Osteoblast (primary cell): ENCODE measurements at regions not wholly inside any gene's neighbourhood (a gene's known extent, or its start where the extent isn't known, plus 50 kb on each side); places are given as distances from the start of the nearest gene placed in this dataset.
A peak's percentile ranks its signal among the peaks of the same experiment; 100 is the strongest.

Source experiments
- DNase-seq: peaks from one replicate; pipeline ENCODE4 v3.0.0; 2011; ENCODE audit warnings: low spot score, mixed read lengths; ENCODE audit not compliant: insufficient read length; ENCODE audit errors: missing footprints
- H2AFZ ChIP-seq: 2 replicates; pipeline ENCODE4 v1.6.0; 2011; ENCODE audit warnings: mild to moderate bottlenecking, low read length
- H3K27ac ChIP-seq: 2 replicates; pipeline ENCODE4 v1.5.1; 2011; ENCODE audit warnings: mild to moderate bottlenecking, low read depth, low read length, moderate library complexity
- H3K27me3 ChIP-seq: 2 replicates; pipeline ENCODE4 v1.6.0; 2012; ENCODE audit warnings: mild to moderate bottlenecking, control low read depth, inconsistent platforms, low read length, moderate library complexity; ENCODE audit not compliant: insufficient read depth
- H3K36me3 ChIP-seq: 2 replicates; pipeline ENCODE4 v1.5.1; 2011; ENCODE audit warnings: mild to moderate bottlenecking, low read length, control low read depth, moderate library complexity; ENCODE audit not compliant: insufficient read depth
- H3K4me1 ChIP-seq: 2 replicates; pipeline ENCODE4 v1.5.1; 2011; ENCODE audit warnings: mild to moderate bottlenecking, low read length, control low read depth, moderate library complexity; ENCODE audit not compliant: insufficient read depth
- H3K4me2 ChIP-seq: 2 replicates; pipeline ENCODE4 v1.6.0; 2011; ENCODE audit warnings: mild to moderate bottlenecking, low read length; ENCODE audit not compliant: insufficient read depth
- H3K4me3 ChIP-seq: fragments of 200-600 bp; sonication (generic); 3 replicates; pipeline ENCODE4 v1.5.1; 2012; ENCODE audit warnings: mild to moderate bottlenecking, low read length, inconsistent platforms; ENCODE audit not compliant: insufficient read depth
- H3K79me2 ChIP-seq: 2 replicates; pipeline ENCODE4 v1.6.0; 2012; ENCODE audit warnings: mild to moderate bottlenecking, low read length, control low read depth, inconsistent platforms; ENCODE audit not compliant: insufficient read depth
- H3K9me3 ChIP-seq: 2 replicates; pipeline ENCODE4 v1.5.1; 2011; ENCODE audit warnings: low read depth, low read length, control low read depth
- H4K20me1 ChIP-seq: 2 replicates; pipeline ENCODE4 v1.6.0; 2012; ENCODE audit warnings: mild to moderate bottlenecking, low read length, control low read depth; ENCODE audit not compliant: insufficient read depth
- CTCF ChIP-seq: IDR thresholded peaks from 2 replicates; pipeline ENCODE4 v1.5.1; 2011; ENCODE audit warnings: mild to moderate bottlenecking, low read depth, low read length, moderate library complexity; ENCODE audit errors: extremely low read depth

GRCh38 chr4:33068539-33068938 lies 2348.4 kb downstream of the PCDH7 start:
- Histone ChIP-seq H3K27ac (no peak overlapping the region), H3K9me3 (peaks cover 2% of the 10 kb centered on the region), H3K4me3 (no peak overlapping the region), H3K4me2 (no peak overlapping the region), H2AFZ (no peak overlapping the region), H3K4me1 (no peaks in the 10 kb centered on the region), H3K36me3 (no peaks in the 10 kb centered on the region), H3K27me3 (no peaks in the 10 kb centered on the region), H3K79me2 (no peaks in the 10 kb centered on the region), H4K20me1 (no peaks in the 10 kb centered on the region)
- no peak for TF ChIP-seq CTCF
- no peak for DNase-seq

GRCh38 chr4:33071535-33071934 lies 2351.4 kb downstream of the PCDH7 start:
- H3K9me3 ChIP-seq = no peaks in the 10 kb centered on the region
- H2AFZ ChIP-seq = no peak overlapping the region
- no peaks in the 10 kb centered on the region for H3K27me3 ChIP-seq
- TF ChIP-seq CTCF = no peak
- H4K20me1 ChIP-seq = no peaks in the 10 kb centered on the region
- H3K79me2 ChIP-seq = no peaks in the 10 kb centered on the region
- H3K4me1 ChIP-seq = no peaks in the 10 kb centered on the region
- H3K4me2 ChIP-seq = no peak overlapping the region
- H3K36me3 ChIP-seq = no peaks in the 10 kb centered on the region
- H3K27ac ChIP-seq = no peak overlapping the region
- H3K4me3 ChIP-seq = no peak overlapping the region
- DNase-seq = peak; percentile 11

GRCh38 chr4:33072298-33073089 lies 2352.3 kb downstream of the PCDH7 start:
- Histone ChIP-seq H3K4me2 (no peak overlapping the region), H3K79me2 (no peaks in the 10 kb centered on the region), H3K36me3 (no peaks in the 10 kb centered on the region), H2AFZ (no peak overlapping the region), H3K4me1 (no peaks in the 10 kb centered on the region), H3K27me3 (no peaks in the 10 kb centered on the region), H3K27ac (no peak overlapping the region), H3K9me3 (no peaks in the 10 kb centered on the region), H3K4me3 (no peak overlapping the region), H4K20me1 (no peaks in the 10 kb centered on the region)
- DNase-seq = no peak
- no peak for TF ChIP-seq CTCF

- Histone ChIP-seq H3K4me3 (no peak overlapping the region), H3K36me3 (no peaks in the 10 kb centered on the region), H3K27me3 (no peaks in the 10 kb centered on the region), H3K4me2 (no peak overlapping the region), H3K9me3 (no peaks in the 10 kb centered on the region), H3K79me2 (no peaks in the 10 kb centered on the region), H4K20me1 (no peaks in the 10 kb centered on the region), H3K27ac (no peak overlapping the region), H2AFZ (no peak overlapping the region), H3K4me1 (no peaks in the 10 kb centered on the region)
- no peak for TF ChIP-seq CTCF
- no peak for DNase-seq
These were observed 2353.6 kb downstream of the PCDH7 start for GRCh38 chr4:33073811-33074210.
